CD4-positive, alpha-beta memory T cell (primary cell): ENCODE measurements at regions not wholly inside any gene's neighbourhood (a gene's known extent, or its start where the extent isn't known, plus 50 kb on each side); places are given as distances from the start of the nearest gene placed in this dataset.

Experiments
- CTCF ChIA-PET: fragments of 350-600 bp; sonication (Branson Sonifier 250); formaldehyde crosslinking; loops from one replicate; lab custom pipeline; 2021; ENCODE audit warnings: inconsistent platforms; ENCODE audit not compliant: partially characterized antibody; lab: Charles Lee
- POLR2A ChIA-PET: fragments of 350-600 bp; sonication (Branson Sonifier 250); formaldehyde crosslinking; loops from one replicate; lab custom pipeline; 2021; ENCODE audit not compliant: partially characterized antibody; lab: Charles Lee
- DNase-seq, 5 donors: peaks; one replicate each; pipeline versions ENCODE4 v3.0.0 to v3.0.0-alpha.2; 2020 to 2022; ENCODE audit warnings: mixed read lengths in 1 of 5
- H3K27ac ChIP-seq: one replicate; pipeline ENCODE4 v1.7.0; 2013; ENCODE audit warnings: low read depth, low read length
- H3K27me3 ChIP-seq: 2 replicates; pipeline ENCODE4 v1.7.0; 2013; ENCODE audit warnings: mild to moderate bottlenecking, low read length, moderate library complexity; ENCODE audit not compliant: insufficient read depth
- H3K36me3 ChIP-seq: 2 replicates; pipeline ENCODE4 v1.7.0; 2013; ENCODE audit warnings: mild to moderate bottlenecking, low read length, moderate library complexity; ENCODE audit not compliant: insufficient read depth
- H3K4me1 ChIP-seq: 2 replicates; pipeline ENCODE4 v1.7.0; 2013; ENCODE audit warnings: mild to moderate bottlenecking, low read length, moderate library complexity; ENCODE audit not compliant: insufficient read depth
- H3K4me3 ChIP-seq, 2 donors: one replicate each; pipeline ENCODE4 v1.7.0; 2013; ENCODE audit warnings: low read length in 2 of 2, mild to moderate bottlenecking in 1 of 2
- H3K9me3 ChIP-seq, 2 donors: one replicate each; pipeline ENCODE4 v1.7.0; 2013; ENCODE audit warnings: low read length in 2 of 2, control low read depth in 1 of 2; ENCODE audit not compliant: control insufficient read depth in 1 of 2
- H3K27ac Mint-ChIP-seq, 7 donors: one replicate each; pipeline ENCODE4 v1.8.0; 2020 to 2021; ENCODE audit warnings: mixed read lengths in 7 of 7, mild to moderate bottlenecking in 6 of 7, inconsistent platforms in 3 of 7, moderate library complexity in 3 of 7
- H3K27me3 Mint-ChIP-seq, 2 donors: one replicate each; pipeline ENCODE4 v1.8.0; 2020 to 2021; ENCODE audit warnings: mixed read lengths in 2 of 2
- H3K36me3 Mint-ChIP-seq, 2 donors: one replicate each; pipeline ENCODE4 v1.8.0; 2020 to 2021; ENCODE audit warnings: mixed read lengths in 2 of 2, inconsistent platforms in 1 of 2, mild to moderate bottlenecking in 1 of 2
- H3K4me1 Mint-ChIP-seq, 4 donors: one replicate each; pipeline ENCODE4 v1.8.0; 2020 to 2021; ENCODE audit warnings: mixed read lengths in 4 of 4, mild to moderate bottlenecking in 1 of 4
- H3K4me3 Mint-ChIP-seq, 8 donors: one replicate each; pipeline ENCODE4 v1.8.0; 2020 to 2021; ENCODE audit warnings: mixed read lengths in 8 of 8, mild to moderate bottlenecking in 7 of 8, moderate library complexity in 6 of 8, inconsistent platforms in 3 of 8
- H3K9me3 Mint-ChIP-seq, 8 donors: one replicate each; pipeline ENCODE4 v1.8.0; 2020 to 2021; ENCODE audit warnings: mixed read lengths in 8 of 8, mild to moderate bottlenecking in 5 of 8, inconsistent platforms in 3 of 8, moderate library complexity in 1 of 8
- intact Hi-C: fragments of 100-400 bp; cut with micrococcal nuclease; formaldehyde crosslinking; loops from one replicate; pipeline ENCODE4 v1.15.1; 2023

DNA sequence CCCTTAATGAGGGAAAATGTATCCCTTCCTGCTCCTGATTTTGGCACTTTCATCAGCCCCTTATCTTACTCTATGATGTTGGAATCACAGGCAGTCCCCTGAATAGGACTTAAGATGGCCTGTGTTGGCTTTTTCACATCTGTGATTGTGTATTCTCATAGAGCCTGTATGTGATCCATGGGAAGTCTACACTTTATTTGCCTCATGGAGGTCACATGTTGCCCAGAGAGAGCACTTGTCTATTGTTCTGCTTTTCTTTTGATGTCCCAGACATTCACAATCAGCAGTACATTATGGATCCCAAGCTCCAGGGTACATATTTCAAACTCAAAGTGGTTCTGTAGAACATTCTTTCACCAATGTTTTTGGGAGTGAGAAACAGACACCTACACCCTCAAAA, 885.2 kb upstream of the ADGRL2 start:
- no peaks in the 10 kb centered on the region for H3K9me3 ChIP-seq
- no peaks in the 10 kb centered on the region for H3K27me3 Mint-ChIP-seq
- DNase-seq = no peak
- no peaks in the 10 kb centered on the region for H3K27me3 ChIP-seq
- ChIA-PET CTCF (no interaction called here), POLR2A (no interaction called here)
- no peak overlapping the region for H3K4me3 ChIP-seq
- H3K9me3 Mint-ChIP-seq = peaks cover 3 to 13% (median 7%) of the 10 kb centered on the region in 8 donors
- intact Hi-C loops = no loop called here
- no peak overlapping the region for H3K27ac ChIP-seq
- H3K36me3 Mint-ChIP-seq = no peaks in the 10 kb centered on the region
- no peaks in the 10 kb centered on the region for H3K4me1 Mint-ChIP-seq
- no peak overlapping the region for H3K4me3 Mint-ChIP-seq
- no peaks in the 10 kb centered on the region for H3K4me1 ChIP-seq
- no peak overlapping the region for H3K27ac Mint-ChIP-seq
- no peaks in the 10 kb centered on the region for H3K36me3 ChIP-seq

DNA sequence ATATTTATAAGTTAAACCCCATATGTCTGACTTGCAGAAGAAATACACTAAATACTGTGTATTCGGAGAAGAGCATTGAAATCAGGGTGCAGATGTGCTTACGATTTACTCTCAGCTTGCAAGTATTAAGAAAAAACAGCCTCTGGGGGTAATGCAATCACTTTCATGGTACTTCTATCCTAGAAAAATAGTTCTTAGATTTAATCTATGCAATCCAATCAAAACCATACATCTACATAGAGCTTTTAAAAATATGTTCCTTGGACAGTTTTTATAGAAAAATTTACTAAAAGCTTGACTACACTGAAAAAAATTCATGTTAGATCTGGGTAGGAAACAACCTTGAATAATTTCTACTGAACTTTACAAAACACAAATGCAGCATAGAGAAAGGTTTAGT, 890.3 kb upstream of the ADGRL2 start:
- Histone ChIP-seq H3K27ac (no peak overlapping the region), H3K4me1 (no peaks in the 10 kb centered on the region), H3K4me3 (no peak overlapping the region), H3K9me3 (no peaks in the 10 kb centered on the region), H3K27me3 (no peaks in the 10 kb centered on the region), H3K36me3 (no peaks in the 10 kb centered on the region)
- Mint-ChIP-seq H3K36me3 (no peaks in the 10 kb centered on the region), H3K27ac (no peak overlapping the region), H3K4me1 (no peaks in the 10 kb centered on the region), H3K27me3 (no peaks in the 10 kb centered on the region), H3K4me3 (no peak overlapping the region), H3K9me3 (peaks cover 4 to 10% (median 9%) of the 10 kb centered on the region in 8 donors)
- no peak for DNase-seq
- CTCF ChIA-PET = interaction anchor here (1.2 kb wide), 1 partner anchor 13 kb away, joined by 4 read pairs; no protein-coding TSS in a partner anchor
- intact Hi-C loops = no loop called here
- POLR2A ChIA-PET = no interaction called here

DNA sequence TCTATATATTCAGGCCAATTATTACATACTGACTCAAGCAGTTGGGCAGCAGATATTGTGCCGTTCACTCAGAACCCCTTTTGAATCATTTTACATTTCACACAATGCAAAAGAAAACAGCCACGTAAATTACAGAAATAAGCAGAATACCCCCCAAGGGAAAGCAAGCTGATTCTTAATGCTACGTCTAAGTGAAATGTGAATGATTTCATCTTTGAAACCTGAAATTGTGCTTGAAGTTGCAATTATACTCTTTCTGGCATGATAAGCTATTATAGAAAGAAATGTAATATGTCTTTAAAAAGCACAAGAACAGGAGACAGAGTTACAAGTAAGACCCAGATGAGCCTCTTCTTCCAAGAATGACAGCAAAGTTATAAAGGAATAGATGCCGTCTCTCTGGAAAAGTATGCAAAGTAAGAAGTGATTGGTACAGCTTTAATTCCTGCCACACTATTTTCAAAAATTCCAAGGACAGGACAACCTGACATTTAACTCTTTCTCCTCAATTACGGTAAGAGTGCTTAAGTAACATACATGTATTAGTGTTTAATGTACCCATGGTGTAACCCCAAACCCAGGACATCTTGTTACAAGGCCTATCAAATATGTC, 891.5 kb upstream of the ADGRL2 start:
- Mint-ChIP-seq H3K9me3 (peaks cover 4 to 10% (median 8%) of the 10 kb centered on the region in 8 donors), H3K36me3 (no peaks in the 10 kb centered on the region), H3K27ac (no peak overlapping the region), H3K4me1 (no peaks in the 10 kb centered on the region), H3K4me3 (no peak overlapping the region), H3K27me3 (no peaks in the 10 kb centered on the region)
- Histone ChIP-seq H3K9me3 (no peaks in the 10 kb centered on the region), H3K36me3 (no peaks in the 10 kb centered on the region), H3K4me3 (no peak overlapping the region), H3K27me3 (no peaks in the 10 kb centered on the region), H3K4me1 (no peaks in the 10 kb centered on the region), H3K27ac (no peak overlapping the region)
- ChIA-PET POLR2A (no interaction called here), CTCF (interaction anchor here (1.2 kb wide), 1 partner anchor 12 kb away, joined by 4 read pairs; no protein-coding TSS in a partner anchor)
- no peak for DNase-seq
- intact Hi-C loops = no loop called here

- H3K4me1 Mint-ChIP-seq = no peaks in the 10 kb centered on the region
- H3K4me3 ChIP-seq = no peak overlapping the region
- H3K9me3 Mint-ChIP-seq = peaks cover 0 to 14% (median 8%) of the 10 kb centered on the region in 8 donors
- ChIA-PET CTCF (interaction anchor here (1.7 kb wide), 1 partner anchor 13 kb away, joined by 4 read pairs; no protein-coding TSS in a partner anchor), POLR2A (no interaction called here)
- H3K9me3 ChIP-seq = no peaks in the 10 kb centered on the region
- intact Hi-C loops = no loop called here
- H3K27me3 ChIP-seq = no peaks in the 10 kb centered on the region
- no peak for DNase-seq
- no peak overlapping the region for H3K27ac Mint-ChIP-seq
- no peak overlapping the region for H3K27ac ChIP-seq
- H3K27me3 Mint-ChIP-seq = no peaks in the 10 kb centered on the region
- H3K36me3 Mint-ChIP-seq = no peaks in the 10 kb centered on the region
- no peak overlapping the region for H3K4me3 Mint-ChIP-seq
- no peaks in the 10 kb centered on the region for H3K4me1 ChIP-seq
- no peaks in the 10 kb centered on the region for H3K36me3 ChIP-seq
These were observed 903.9 kb upstream of the ADGRL2 start for GRCh38 chr1:80896781-80897356.

DNA sequence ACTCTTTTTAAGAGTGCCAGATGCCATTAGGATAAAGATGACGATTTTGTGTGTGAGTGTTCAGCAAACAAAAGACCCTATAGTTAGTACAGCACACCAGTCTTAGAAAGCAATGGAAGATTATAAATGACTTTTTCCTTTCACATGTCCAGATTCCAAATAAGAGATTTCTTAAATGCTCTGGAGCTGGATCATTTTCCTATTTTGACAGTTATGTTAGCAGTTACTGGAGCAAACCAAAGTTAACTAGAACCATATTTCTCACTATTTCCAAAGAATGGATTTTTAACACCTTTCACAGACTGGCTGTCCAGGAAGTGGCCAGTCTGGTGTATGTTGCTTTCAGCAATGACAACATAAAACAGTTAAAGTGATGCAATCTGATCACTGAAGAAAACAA, 905.8 kb upstream of the ADGRL2 start:
- no peak for DNase-seq
- H3K27me3 Mint-ChIP-seq = no peaks in the 10 kb centered on the region
- no peak overlapping the region for H3K4me3 Mint-ChIP-seq
- no peak overlapping the region for H3K4me3 ChIP-seq
- H3K36me3 Mint-ChIP-seq = no peaks in the 10 kb centered on the region
- no peaks in the 10 kb centered on the region for H3K36me3 ChIP-seq
- POLR2A ChIA-PET = no interaction called here
- no peak overlapping the region for H3K27ac Mint-ChIP-seq
- no peaks in the 10 kb centered on the region for H3K4me1 ChIP-seq
- H3K4me1 Mint-ChIP-seq = no peaks in the 10 kb centered on the region
- CTCF ChIA-PET = no interaction called here
- peaks cover 0 to 16% (median 4%) of the 10 kb centered on the region in 8 donors for H3K9me3 Mint-ChIP-seq
- intact Hi-C loops = no loop called here
- no peaks in the 10 kb centered on the region for H3K9me3 ChIP-seq
- no peak overlapping the region for H3K27ac ChIP-seq
- no peaks in the 10 kb centered on the region for H3K27me3 ChIP-seq

DNA sequence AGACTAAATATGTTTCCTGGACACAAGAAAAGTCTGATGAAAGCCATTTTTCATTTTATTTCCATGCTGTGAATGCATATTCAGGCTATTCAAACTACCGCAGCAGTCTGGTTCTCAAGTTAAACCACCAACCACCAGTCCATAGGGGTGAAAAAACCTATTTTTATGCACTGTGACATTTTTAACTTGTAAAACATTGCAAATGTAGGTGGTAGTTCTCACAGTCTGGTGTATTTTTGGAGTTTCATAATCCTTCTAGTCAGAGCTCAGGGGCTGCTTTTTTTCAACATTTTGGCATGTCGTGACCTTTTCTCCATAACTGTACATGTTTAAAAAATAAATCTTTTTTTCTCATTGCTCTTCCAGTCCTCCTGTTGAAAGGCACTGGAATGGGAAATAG, 907.6 kb upstream of the ADGRL2 start:
- CTCF ChIA-PET = no interaction called here
- Histone ChIP-seq H3K36me3 (no peaks in the 10 kb centered on the region), H3K27me3 (no peaks in the 10 kb centered on the region), H3K4me3 (no peak overlapping the region), H3K4me1 (no peaks in the 10 kb centered on the region), H3K27ac (no peak overlapping the region), H3K9me3 (no peaks in the 10 kb centered on the region)
- Mint-ChIP-seq H3K4me1 (no peaks in the 10 kb centered on the region), H3K27me3 (no peaks in the 10 kb centered on the region), H3K9me3 (peaks cover 0 to 11% (median 4%) of the 10 kb centered on the region in 8 donors), H3K27ac (no peak overlapping the region), H3K4me3 (peak overlapping the region in 1 of 8 donors; percentile 49), H3K36me3 (no peaks in the 10 kb centered on the region)
- intact Hi-C loops = no loop called here
- no peak for DNase-seq
- POLR2A ChIA-PET = no interaction called here

- H3K36me3 Mint-ChIP-seq = no peaks in the 10 kb centered on the region
- peaks cover 0 to 11% (median 4%) of the 10 kb centered on the region in 8 donors for H3K9me3 Mint-ChIP-seq
- H3K27me3 ChIP-seq = no peaks in the 10 kb centered on the region
- no peak overlapping the region for H3K27ac ChIP-seq
- no peak for DNase-seq
- no peak overlapping the region for H3K4me3 ChIP-seq
- H3K4me1 ChIP-seq = no peaks in the 10 kb centered on the region
- intact Hi-C loops = no loop called here
- H3K4me3 Mint-ChIP-seq = no peak overlapping the region
- H3K9me3 ChIP-seq = no peaks in the 10 kb centered on the region
- CTCF ChIA-PET = no interaction called here
- POLR2A ChIA-PET = no interaction called here
- no peaks in the 10 kb centered on the region for H3K4me1 Mint-ChIP-seq
- H3K27ac Mint-ChIP-seq = no peak overlapping the region
- H3K36me3 ChIP-seq = no peaks in the 10 kb centered on the region
- no peaks in the 10 kb centered on the region for H3K27me3 Mint-ChIP-seq
These were observed 908.2 kb upstream of the ADGRL2 start for GRCh38 chr1:80892539-80892938.
